ENCODE measurements at regions not wholly inside any gene's neighbourhood (a gene's known extent, or its start where the extent isn't known, plus 50 kb on each side); places are given as distances from the start of the nearest gene placed in this dataset.
"Not testable (repeated sequence)": the region's sequence is repeated elsewhere in the genome, so short reads cannot be mapped to it uniquely, and the experiment has no call there.

GRCh38 chr12:19752712-19753111, 313.4 kb downstream of the AEBP2 start:
- H3K9ac ChIP-seq (ENCODE audit: low read length): no peak overlapping the region
- H3K4me3 ChIP-seq (ENCODE audit: low read length): no peak overlapping the region
- no peaks in the 10 kb centered on the region for H3K27me3 ChIP-seq (replicated peaks; ENCODE audit: control insufficient read depth, insufficient read depth, low read length)
- H3K36me3 ChIP-seq (ENCODE audit: control insufficient read depth, insufficient read depth, low read length, severe bottlenecking): no peaks in the 10 kb centered on the region
- no peak for DNase-seq (ENCODE audit: low read depth)
- peaks cover 22% of the 10 kb centered on the region for H3K9me3 ChIP-seq (ENCODE audit: control insufficient read depth, low read length)
- peaks cover 16% of the 10 kb centered on the region for H3K4me1 ChIP-seq (ENCODE audit: control insufficient read depth, insufficient read depth, low read length)

- Histone ChIP-seq H3K9ac (ENCODE audit: low read length) (no peak overlapping the region), H3K9me3 (ENCODE audit: control insufficient read depth, low read length) (peaks cover 10% of the 10 kb centered on the region), H3K4me1 (ENCODE audit: control insufficient read depth, insufficient read depth, low read length) (peaks cover 22% of the 10 kb centered on the region), H3K27me3 (replicated peaks; ENCODE audit: control insufficient read depth, insufficient read depth, low read length) (no peaks in the 10 kb centered on the region), H3K4me3 (ENCODE audit: low read length) (no peak overlapping the region), H3K36me3 (ENCODE audit: control insufficient read depth, insufficient read depth, low read length, severe bottlenecking) (no peaks in the 10 kb centered on the region)
- peak; percentile 57 for DNase-seq (ENCODE audit: low read depth)
Observed at GRCh38 chr12:19755136-19755535, 315.8 kb downstream of the AEBP2 start.

- DNase-seq (ENCODE audit: low read depth): peak; percentile 79
- Histone ChIP-seq H3K4me3 (ENCODE audit: low read length) (no peak overlapping the region), H3K36me3 (ENCODE audit: control insufficient read depth, insufficient read depth, low read length, severe bottlenecking) (no peaks in the 10 kb centered on the region), H3K9me3 (ENCODE audit: control insufficient read depth, low read length) (peaks cover 10% of the 10 kb centered on the region), H3K27me3 (replicated peaks; ENCODE audit: control insufficient read depth, insufficient read depth, low read length) (no peaks in the 10 kb centered on the region), H3K9ac (ENCODE audit: low read length) (peak overlapping the region; percentile 33), H3K4me1 (ENCODE audit: control insufficient read depth, insufficient read depth, low read length) (peaks cover 18% of the 10 kb centered on the region)
Observed at GRCh38 chr12:19757317-19757877, 318.1 kb downstream of the AEBP2 start.

GRCh38 chr12:19759227-19759626, 319.9 kb downstream of the AEBP2 start:
- no peak overlapping the region for H3K9ac ChIP-seq (ENCODE audit: low read length)
- peak; percentile 69 for DNase-seq (ENCODE audit: low read depth)
- no peaks in the 10 kb centered on the region for H3K9me3 ChIP-seq (ENCODE audit: control insufficient read depth, low read length)
- H3K4me1 ChIP-seq (ENCODE audit: control insufficient read depth, insufficient read depth, low read length): peaks cover 18% of the 10 kb centered on the region
- H3K36me3 ChIP-seq (ENCODE audit: control insufficient read depth, insufficient read depth, low read length, severe bottlenecking): no peaks in the 10 kb centered on the region
- no peak overlapping the region for H3K4me3 ChIP-seq (ENCODE audit: low read length)
- H3K27me3 ChIP-seq (replicated peaks; ENCODE audit: control insufficient read depth, insufficient read depth, low read length): no peaks in the 10 kb centered on the region

- H3K4me3 ChIP-seq (ENCODE audit: low read length): no peak overlapping the region
- DNase-seq (ENCODE audit: low read depth): no peak
- peaks cover 11% of the 10 kb centered on the region for H3K4me1 ChIP-seq (ENCODE audit: control insufficient read depth, insufficient read depth, low read length)
- H3K9ac ChIP-seq (ENCODE audit: low read length): no peak overlapping the region
- no peaks in the 10 kb centered on the region for H3K36me3 ChIP-seq (ENCODE audit: control insufficient read depth, insufficient read depth, low read length, severe bottlenecking)
- no peaks in the 10 kb centered on the region for H3K27me3 ChIP-seq (replicated peaks; ENCODE audit: control insufficient read depth, insufficient read depth, low read length)
- H3K9me3 ChIP-seq (ENCODE audit: control insufficient read depth, low read length): no peaks in the 10 kb centered on the region
Observed at GRCh38 chr12:19760611-19761010, 321.3 kb downstream of the AEBP2 start.

- DNase-seq (ENCODE audit: low read depth): no peak
- H3K36me3 ChIP-seq (ENCODE audit: control insufficient read depth, insufficient read depth, low read length, severe bottlenecking): no peaks in the 10 kb centered on the region
- H3K4me3 ChIP-seq (ENCODE audit: low read length): no peak overlapping the region
- no peaks in the 10 kb centered on the region for H3K27me3 ChIP-seq (replicated peaks; ENCODE audit: control insufficient read depth, insufficient read depth, low read length)
- peaks cover 11% of the 10 kb centered on the region for H3K4me1 ChIP-seq (ENCODE audit: control insufficient read depth, insufficient read depth, low read length)
- H3K9me3 ChIP-seq (ENCODE audit: control insufficient read depth, low read length): no peaks in the 10 kb centered on the region
- no peak overlapping the region for H3K9ac ChIP-seq (ENCODE audit: low read length)
Observed at GRCh38 chr12:19761463-19761862, 322.2 kb downstream of the AEBP2 start.

- Histone ChIP-seq H3K4me3 (ENCODE audit: low read length) (no peak overlapping the region), H3K9ac (ENCODE audit: low read length) (no peak overlapping the region), H3K4me1 (ENCODE audit: control insufficient read depth, insufficient read depth, low read length) (peaks cover 11% of the 10 kb centered on the region), H3K27me3 (replicated peaks; ENCODE audit: control insufficient read depth, insufficient read depth, low read length) (no peaks in the 10 kb centered on the region), H3K36me3 (ENCODE audit: control insufficient read depth, insufficient read depth, low read length, severe bottlenecking) (no peaks in the 10 kb centered on the region), H3K9me3 (ENCODE audit: control insufficient read depth, low read length) (no peaks in the 10 kb centered on the region)
- DNase-seq (ENCODE audit: low read depth): no peak
Observed at GRCh38 chr12:19763488-19763887, 324.2 kb downstream of the AEBP2 start.

- no peaks in the 10 kb centered on the region for H3K9me3 ChIP-seq (ENCODE audit: control insufficient read depth, low read length)
- H3K36me3 ChIP-seq (ENCODE audit: control insufficient read depth, insufficient read depth, low read length, severe bottlenecking): no peaks in the 10 kb centered on the region
- DNase-seq (ENCODE audit: low read depth): no peak
- no peak overlapping the region for H3K4me3 ChIP-seq (ENCODE audit: low read length)
- H3K9ac ChIP-seq (ENCODE audit: low read length): no peak overlapping the region
- peaks cover 3% of the 10 kb centered on the region for H3K4me1 ChIP-seq (ENCODE audit: control insufficient read depth, insufficient read depth, low read length)
- no peaks in the 10 kb centered on the region for H3K27me3 ChIP-seq (replicated peaks; ENCODE audit: control insufficient read depth, insufficient read depth, low read length)
Observed at GRCh38 chr12:19764408-19764807, 325.1 kb downstream of the AEBP2 start.

GRCh38 chr12:19771858-19772257, 332.6 kb downstream of the AEBP2 start:
- H3K4me1 ChIP-seq (ENCODE audit: control insufficient read depth, insufficient read depth, low read length): peaks cover 11% of the 10 kb centered on the region
- no peaks in the 10 kb centered on the region for H3K36me3 ChIP-seq (ENCODE audit: control insufficient read depth, insufficient read depth, low read length, severe bottlenecking)
- DNase-seq (ENCODE audit: low read depth): peak; percentile 72
- no peaks in the 10 kb centered on the region for H3K27me3 ChIP-seq (replicated peaks; ENCODE audit: control insufficient read depth, insufficient read depth, low read length)
- peak overlapping the region; percentile 45 for H3K9ac ChIP-seq (ENCODE audit: low read length)
- no peaks in the 10 kb centered on the region for H3K9me3 ChIP-seq (ENCODE audit: control insufficient read depth, low read length)
- no peak overlapping the region for H3K4me3 ChIP-seq (ENCODE audit: low read length)

- no peaks in the 10 kb centered on the region for H3K36me3 ChIP-seq (ENCODE audit: control insufficient read depth, insufficient read depth, low read length, severe bottlenecking)
- DNase-seq (ENCODE audit: low read depth): no peak
- no peaks in the 10 kb centered on the region for H3K27me3 ChIP-seq (replicated peaks; ENCODE audit: control insufficient read depth, insufficient read depth, low read length)
- H3K4me1 ChIP-seq (ENCODE audit: control insufficient read depth, insufficient read depth, low read length): peaks cover 14% of the 10 kb centered on the region
- no peak overlapping the region for H3K4me3 ChIP-seq (ENCODE audit: low read length)
- no peak overlapping the region for H3K9ac ChIP-seq (ENCODE audit: low read length)
- H3K9me3 ChIP-seq (ENCODE audit: control insufficient read depth, low read length): no peaks in the 10 kb centered on the region
Observed at GRCh38 chr12:19772776-19773175, 333.5 kb downstream of the AEBP2 start.

- Histone ChIP-seq H3K4me1 (ENCODE audit: control insufficient read depth, insufficient read depth, low read length) (peaks cover 32% of the 10 kb centered on the region), H3K27me3 (replicated peaks; ENCODE audit: control insufficient read depth, insufficient read depth, low read length) (no peaks in the 10 kb centered on the region), H3K9ac (ENCODE audit: low read length) (no peak overlapping the region), H3K36me3 (ENCODE audit: control insufficient read depth, insufficient read depth, low read length, severe bottlenecking) (no peaks in the 10 kb centered on the region), H3K4me3 (ENCODE audit: low read length) (no peak overlapping the region), H3K9me3 (ENCODE audit: control insufficient read depth, low read length) (no peaks in the 10 kb centered on the region)
- no peak for DNase-seq (ENCODE audit: low read depth)
Observed at GRCh38 chr12:19775241-19775640, 335.9 kb downstream of the AEBP2 start.

GRCh38 chr12:19775976-19776375, 336.7 kb downstream of the AEBP2 start:
- H3K27me3 ChIP-seq (replicated peaks; ENCODE audit: control insufficient read depth, insufficient read depth, low read length); DNase-seq (ENCODE audit: low read depth); H3K9ac ChIP-seq (ENCODE audit: low read length); H3K4me3 ChIP-seq (ENCODE audit: low read length); H3K36me3 ChIP-seq (ENCODE audit: control insufficient read depth, insufficient read depth, low read length, severe bottlenecking); H3K9me3 ChIP-seq (ENCODE audit: control insufficient read depth, low read length): not testable (repeated sequence)
- H3K4me1 ChIP-seq (ENCODE audit: control insufficient read depth, insufficient read depth, low read length): peaks cover 32% of the 10 kb centered on the region
